ENCODE measurements at regions not wholly inside any gene's neighbourhood (a gene's known extent, or its start where the extent isn't known, plus 50 kb on each side); places are given as distances from the start of the nearest gene placed in this dataset.

DNA sequence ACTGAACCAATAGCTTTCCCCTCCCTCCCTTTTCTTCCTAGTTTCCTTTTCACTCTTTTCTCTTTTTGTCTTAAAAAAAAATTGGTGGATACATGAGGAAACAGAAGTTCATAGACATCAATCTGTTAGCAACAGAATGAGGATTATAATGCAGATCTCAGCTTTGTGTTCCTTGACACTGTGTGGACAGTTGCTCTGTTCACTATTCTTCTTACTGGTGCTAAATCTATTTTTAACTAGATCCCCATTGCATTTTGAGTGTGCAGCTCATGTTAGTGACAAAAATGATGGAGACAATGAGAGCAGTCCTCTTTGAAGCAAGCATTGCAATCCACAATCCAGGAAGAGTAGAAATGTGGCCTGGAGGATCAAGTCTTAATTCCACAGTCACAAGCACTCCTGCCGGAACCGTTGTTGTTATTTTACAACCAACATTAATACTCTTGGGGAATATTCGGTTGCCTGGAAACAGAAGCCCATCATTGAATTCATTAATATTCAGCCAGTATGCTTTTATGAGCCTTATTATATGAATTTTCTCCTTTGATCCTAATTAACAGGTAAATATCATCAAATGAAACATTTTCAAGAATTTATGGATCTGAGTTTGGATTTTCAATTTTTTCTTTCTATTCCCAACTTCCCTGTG lies 1016.8 kb downstream of the NTRK3 start:
- no peaks in the 10 kb centered on the region for H3K4me1 ChIP-seq
- no peak for DNase-seq
- no peaks in the 10 kb centered on the region for H3K27me3 ChIP-seq (replicated peaks in 1 of 7)
- H3K27ac ChIP-seq = no peak overlapping the region
- WGBS, 5 donors = 88 to 95% (median 94%) methylated on average over 3 of the region's 3 CpGs
- TF ChIP-seq, protein P1, sequence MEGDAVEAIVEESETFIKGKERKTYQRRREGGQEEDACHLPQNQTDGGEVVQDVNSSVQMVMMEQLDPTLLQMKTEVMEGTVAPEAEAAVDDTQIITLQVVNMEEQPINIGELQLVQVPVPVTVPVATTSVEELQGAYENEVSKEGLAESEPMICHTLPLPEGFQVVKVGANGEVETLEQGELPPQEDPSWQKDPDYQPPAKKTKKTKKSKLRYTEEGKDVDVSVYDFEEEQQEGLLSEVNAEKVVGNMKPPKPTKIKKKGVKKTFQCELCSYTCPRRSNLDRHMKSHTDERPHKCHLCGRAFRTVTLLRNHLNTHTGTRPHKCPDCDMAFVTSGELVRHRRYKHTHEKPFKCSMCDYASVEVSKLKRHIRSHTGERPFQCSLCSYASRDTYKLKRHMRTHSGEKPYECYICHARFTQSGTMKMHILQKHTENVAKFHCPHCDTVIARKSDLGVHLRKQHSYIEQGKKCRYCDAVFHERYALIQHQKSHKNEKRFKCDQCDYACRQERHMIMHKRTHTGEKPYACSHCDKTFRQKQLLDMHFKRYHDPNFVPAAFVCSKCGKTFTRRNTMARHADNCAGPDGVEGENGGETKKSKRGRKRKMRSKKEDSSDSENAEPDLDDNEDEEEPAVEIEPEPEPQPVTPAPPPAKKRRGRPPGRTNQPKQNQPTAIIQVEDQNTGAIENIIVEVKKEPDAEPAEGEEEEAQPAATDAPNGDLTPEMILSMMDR (IDR thresholded peaks at IDR 0.05 in 8 of 11, conservative IDR thresholded peaks at IDR 0.05 in 3 of 11) = no peak
- TF ChIP-seq POLR2A (IDR thresholded peaks at IDR 0.05) (no peak), POLR2AphosphoS5 (IDR thresholded peaks at IDR 0.05) (no peak)
- no peak overlapping the region for H3K4me3 ChIP-seq
- intact Hi-C loops (cut with DNase I; ENCODE audit: low total_unique reads) = no loop called here
- H3K9me3 ChIP-seq = peaks cover 0 to 16% (median 3%) of the 10 kb centered on the region in 8 donors
- no peaks in the 10 kb centered on the region for H3K36me3 ChIP-seq

DNA sequence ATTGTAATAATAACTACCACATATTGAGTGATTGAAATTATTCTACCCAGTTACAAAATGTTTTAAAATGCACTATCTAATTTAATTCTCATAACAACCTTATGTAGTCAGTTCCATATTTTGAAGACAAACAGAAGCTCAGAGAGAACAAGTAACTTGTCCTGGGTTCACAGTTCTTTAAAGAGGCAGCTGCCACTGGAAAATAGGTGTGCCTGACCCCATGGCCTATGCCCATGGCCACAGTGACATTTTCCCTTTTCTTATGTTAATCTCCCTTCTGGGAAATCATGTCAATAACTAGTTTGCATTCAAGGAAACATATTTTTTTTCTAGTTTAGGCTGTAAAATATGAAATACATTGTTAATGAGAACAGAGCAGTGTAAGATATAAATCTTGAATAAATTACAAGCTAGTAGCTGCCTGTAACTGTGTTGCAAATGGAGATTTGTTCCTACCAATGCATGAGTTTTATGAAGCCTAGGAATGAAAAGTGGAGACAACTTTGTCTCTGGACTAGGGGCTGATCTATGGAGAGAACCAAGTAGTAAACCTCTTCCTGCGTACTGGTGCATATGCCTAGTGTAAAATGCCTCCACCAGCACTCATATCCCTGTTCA lies 1018.0 kb downstream of the NTRK3 start:
- DNase-seq = no peak
- peaks cover 0 to 22% (median 3%) of the 10 kb centered on the region in 8 donors for H3K9me3 ChIP-seq
- no peak overlapping the region for H3K4me3 ChIP-seq
- H3K36me3 ChIP-seq = no peaks in the 10 kb centered on the region
- no peaks in the 10 kb centered on the region for H3K27me3 ChIP-seq (replicated peaks in 1 of 7)
- intact Hi-C loops (cut with DNase I; ENCODE audit: low total_unique reads) = no loop called here
- no peaks in the 10 kb centered on the region for H3K4me1 ChIP-seq
- TF ChIP-seq POLR2A (IDR thresholded peaks at IDR 0.05) (no peak), POLR2AphosphoS5 (IDR thresholded peaks at IDR 0.05) (no peak)
- TF ChIP-seq, protein P1 (IDR thresholded peaks at IDR 0.05 in 8 of 11, conservative IDR thresholded peaks at IDR 0.05 in 3 of 11) = no peak
- 63 to 85% (median 80%) methylated on average over 1 of the region's 1 CpG for WGBS, 5 donors
- no peak overlapping the region for H3K27ac ChIP-seq

DNA sequence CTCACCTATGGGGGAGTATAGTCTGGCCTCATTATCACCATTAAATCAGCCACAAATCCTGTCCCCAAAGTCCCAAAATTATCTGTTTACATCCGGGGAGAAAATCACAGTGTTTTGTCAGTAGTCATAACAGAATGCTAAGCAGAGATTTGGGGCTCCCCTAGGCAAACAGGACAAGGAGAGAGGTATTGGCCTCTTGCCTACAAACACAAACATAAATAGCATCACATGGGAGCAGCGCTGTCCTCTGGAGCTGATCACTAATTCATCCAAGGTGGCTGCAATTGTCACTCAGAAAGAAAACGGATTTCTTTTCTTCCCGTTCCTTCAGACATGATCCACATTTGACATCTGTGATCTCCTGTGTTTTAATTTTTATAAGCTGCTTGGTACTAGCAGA lies 1028.1 kb downstream of the NTRK3 start:
- Histone ChIP-seq H3K4me1 (no peaks in the 10 kb centered on the region), H3K9me3 (peaks cover 0 to 13% (median 6%) of the 10 kb centered on the region in 8 donors), H3K27ac (no peak overlapping the region), H3K36me3 (no peaks in the 10 kb centered on the region), H3K27me3 (replicated peaks in 1 of 7) (no peaks in the 10 kb centered on the region), H3K4me3 (no peak overlapping the region)
- DNase-seq = no peak
- WGBS, 5 donors = 63 to 79% (median 64%) methylated on average over 4 of the region's 4 CpGs
- TF ChIP-seq, protein P1 (IDR thresholded peaks at IDR 0.05 in 8 of 11, conservative IDR thresholded peaks at IDR 0.05 in 3 of 11) = no peak
- TF ChIP-seq POLR2AphosphoS5 (IDR thresholded peaks at IDR 0.05) = no peak
- TF ChIP-seq POLR2A (IDR thresholded peaks at IDR 0.05) = no peak
- intact Hi-C loops (cut with DNase I; ENCODE audit: low total_unique reads) = no loop called here

DNA sequence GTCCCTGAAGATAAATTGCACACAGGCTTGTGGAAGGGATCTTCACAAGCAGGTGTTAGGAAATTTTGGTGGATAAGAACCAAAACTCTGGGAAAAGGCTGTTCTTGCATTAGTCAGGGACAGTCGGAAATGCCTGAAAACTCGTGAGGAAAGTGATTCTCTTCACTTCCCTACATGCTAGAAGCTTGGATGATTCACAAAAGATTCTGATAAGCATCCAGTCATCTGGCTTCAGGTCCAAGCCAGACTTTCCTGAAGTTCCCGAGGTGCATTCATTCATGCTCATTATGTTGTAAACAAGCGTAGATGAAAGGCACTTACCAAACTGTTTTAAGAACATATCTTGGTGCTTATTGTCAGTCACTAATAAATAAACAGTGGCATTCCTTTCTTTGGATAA lies 1028.7 kb downstream of the NTRK3 start:
- WGBS, 5 donors = 44 to 64% (median 51%) methylated on average over 4 of the region's 4 CpGs
- Histone ChIP-seq H3K36me3 (no peaks in the 10 kb centered on the region), H3K9me3 (peaks cover 0 to 13% (median 6%) of the 10 kb centered on the region in 8 donors), H3K27me3 (replicated peaks in 1 of 7) (no peaks in the 10 kb centered on the region), H3K4me1 (no peaks in the 10 kb centered on the region), H3K27ac (no peak overlapping the region), H3K4me3 (no peak overlapping the region)
- TF ChIP-seq POLR2A (IDR thresholded peaks at IDR 0.05) = no peak
- TF ChIP-seq, protein P1 (IDR thresholded peaks at IDR 0.05 in 8 of 11, conservative IDR thresholded peaks at IDR 0.05 in 3 of 11) = no peak
- TF ChIP-seq POLR2AphosphoS5 (IDR thresholded peaks at IDR 0.05) = no peak
- intact Hi-C loops (cut with DNase I; ENCODE audit: low total_unique reads) = no loop called here
- DNase-seq = no peak
